K562 (cell line): ENCODE measurements at regions not wholly inside any gene's neighbourhood (a gene's known extent, or its start where the extent isn't known, plus 50 kb on each side); places are given as distances from the start of the nearest gene placed in this dataset.

ENCODE experiments used
- ATAC-seq: fragments of 200-7000 bp; cut with Tn5 transposase; 3 replicates; pipeline ENCODE4 v1.9.1; 2020; ENCODE audit warnings: moderate library complexity
- BruUV-seq: library from RNA; stranded (reverse); fragments of 400-500 nt; replicated peaks from 2 replicates; lab custom pipeline; 2021; lab: Mats Ljungman, UMichigan
- CTCF ChIA-PET: fragments of 300-600 bp; formaldehyde crosslinking; extraction: SDS; loops from one replicate; lab custom pipeline; 2021; ENCODE audit warnings: low intra/inter-chr PET ratio; lab: Yijun Ruan, JAX
- POLR2A ChIA-PET: fragments of 300-600, 350-650 bp; sonication (Branson Sonifier 250); formaldehyde crosslinking; extraction: SDS; loops from one replicate; lab custom pipeline; 2021; ENCODE audit warnings: antibody characterized with exemption, inconsistent platforms; lab: Yijun Ruan, JAX
- DNase-seq, 4 experiments: peaks; one replicate each; pipeline versions ENCODE4 v3.0.0 to v3.0.0-alpha.2; 2011 to 2018; ENCODE audit warnings: low spot score in 3 of 4, mixed read lengths in 3 of 4; ENCODE audit errors: extremely low read depth in 1 of 4
- FAIRE-seq: peaks from 2 replicates; lab custom pipeline; 2011; peaks lifted over from hg19 to GRCh38; lab: Jason Lieb, UNC
- H2AFZ ChIP-seq: 2 replicates; pipeline ENCODE4 v1.6.0; 2011; ENCODE audit warnings: low read depth, low read length, control low read depth, inconsistent platforms
- H3K27ac ChIP-seq: fragments of 200-600 bp; 3 replicates; pipeline ENCODE4 v1.8.0; 2011; ENCODE audit warnings: low read depth, mild to moderate bottlenecking, control low read depth, inconsistent platforms, low read length, moderate library complexity, mixed read lengths; ENCODE audit errors: extremely low read depth
- H3K27me3 ChIP-seq, 2 experiments: fragments of 300-600 bp in 1 of 2; 2 replicates in 1 of 2; 3 replicates in 1 of 2; pipeline versions ENCODE4 v1.6.0 to v1.8.0; 2011; ENCODE audit warnings: inconsistent platforms in 2 of 2, low read length in 2 of 2, mild to moderate bottlenecking in 1 of 2, mixed read lengths in 1 of 2, moderate library complexity in 1 of 2; ENCODE audit not compliant: control insufficient read depth in 2 of 2, insufficient read depth in 2 of 2
- H3K36me3 ChIP-seq: fragments of 300-600 bp; 3 replicates; pipeline ENCODE4 v1.8.0; 2011; ENCODE audit warnings: mild to moderate bottlenecking, low read length, inconsistent platforms; ENCODE audit not compliant: control insufficient read depth, insufficient read depth
- H3K4me1 ChIP-seq, 2 experiments: fragments of 200-600 bp in 1 of 2; replicated peaks in 1 of 2; 2 replicates in 1 of 2; 3 replicates in 1 of 2; pipeline versions ENCODE4 v1.5.1 to v1.8.0; 2011; ENCODE audit warnings: inconsistent platforms in 2 of 2, low read length in 2 of 2, mild to moderate bottlenecking in 1 of 2, mixed read lengths in 1 of 2, moderate library complexity in 1 of 2; ENCODE audit not compliant: control insufficient read depth in 2 of 2, insufficient read depth in 2 of 2
- H3K4me2 ChIP-seq: 2 replicates; pipeline ENCODE4 v1.6.1; 2011; ENCODE audit warnings: low read length, control low read depth, inconsistent platforms, mixed read lengths; ENCODE audit not compliant: insufficient read depth
- H3K4me3 ChIP-seq: fragments of 200-600 bp; sonication (generic), shearing (Covaris generic); 2 replicates; pipeline ENCODE4 v1.5.1; 2016; ENCODE audit warnings: control low read depth, inconsistent platforms
- H3K79me2 ChIP-seq: fragments of 200-600 bp; 3 replicates; pipeline ENCODE4 v1.8.0; 2011; ENCODE audit warnings: low read length, inconsistent platforms; ENCODE audit not compliant: control insufficient read depth, insufficient read depth
- H3K9ac ChIP-seq, 2 experiments: 2 replicates each; pipeline versions ENCODE4 v1.6.0 to v1.6.1; 2011; ENCODE audit warnings: low read depth in 2 of 2, low read length in 2 of 2, control low read depth in 1 of 2, inconsistent platforms in 1 of 2, mild to moderate bottlenecking in 1 of 2, mixed read lengths in 1 of 2; ENCODE audit not compliant: insufficient read depth in 1 of 2
- H3K9me1 ChIP-seq: one replicate; pipeline ENCODE4 v1.6.0; 2011; ENCODE audit warnings: inconsistent platforms, mild to moderate bottlenecking, low read length, moderate library complexity; ENCODE audit not compliant: control insufficient read depth, insufficient read depth
- H3K9me3 ChIP-seq: replicated peaks from 2 replicates; pipeline ENCODE4 v1.5.1; 2011; ENCODE audit warnings: low read depth, low read length, inconsistent platforms; ENCODE audit not compliant: control insufficient read depth, insufficient read depth
- H4K20me1 ChIP-seq: replicated peaks from 2 replicates; pipeline ENCODE4 v1.6.1; 2011; ENCODE audit warnings: low read length, inconsistent platforms, mixed read lengths; ENCODE audit not compliant: control insufficient read depth, insufficient read depth
- E2F3 ChIP-seq: fragments of 250-450 bp; sonication (Bioruptor Pico); IDR thresholded peaks from 2 replicates; pipeline ENCODE4 v1.4.0; 2020; ENCODE audit warnings: mild to moderate bottlenecking
- GATAD2A ChIP-seq: fragments of 450-650 bp; IDR thresholded peaks from 2 replicates; pipeline ENCODE4 v1.6.1; 2017
- GMEB1 ChIP-seq: fragments of 250-450 bp; sonication (Bioruptor Pico); IDR thresholded peaks from 2 replicates; pipeline ENCODE4 v1.4.0; 2020; ENCODE audit warnings: mild to moderate bottlenecking
- KAT8 ChIP-seq: fragments of 450-650 bp; IDR thresholded peaks from 2 replicates; pipeline ENCODE4 v1.6.1; 2016; ENCODE audit warnings: low read depth, mild to moderate bottlenecking
- RBM34 ChIP-seq: fragments of 200-400 bp; formaldehyde crosslinking; IDR thresholded peaks from 2 replicates; pipeline ENCODE4 v1.6.1; 2018; ENCODE audit warnings: low read length, borderline replicate concordance; ENCODE audit not compliant: insufficient read depth
- SIRT6 ChIP-seq: IDR thresholded peaks from one replicate; pipeline ENCODE4 v1.6.1; 2012; ENCODE audit warnings: low read depth, mild to moderate bottlenecking, control low read depth, inconsistent platforms, low read length, moderate library complexity
- WHSC1 ChIP-seq: IDR thresholded peaks from one replicate; pipeline ENCODE4 v1.6.1; 2012; ENCODE audit warnings: low read length, control low read depth, inconsistent platforms
- XRCC3 ChIP-seq: fragments of 450-650 bp; IDR thresholded peaks from 2 replicates; pipeline ENCODE4 v1.6.1; 2017; ENCODE audit warnings: mild to moderate bottlenecking, moderate library complexity
- ZKSCAN8 ChIP-seq: fragments of 200-800 bp; sonication (Bioruptor generic); IDR thresholded peaks from 2 replicates; pipeline ENCODE4 v1.6.1; 2016; ENCODE audit warnings: missing genetic modification characterization, missing compliant biosample characterization
- WGBS: fragments of 100-300 bp; shearing (Covaris generic); methylation state at CpG from one replicate; pipeline ENCODE4 v1.1.6; 2016; ENCODE audit warnings: low coverage, mixed read lengths; ENCODE audit not compliant: insufficient coverage; ENCODE audit errors: missing lambda C conversion rate; 5-methylcytosine and 5-hydroxymethylcytosine counted together
- in situ Hi-C: fragments of 300-500 bp; cut with MboI; formaldehyde crosslinking; loops from 4 replicates; pipeline ENCODE4 v1.15.0; 2018; ENCODE audit warnings: inconsistent platforms, mixed read lengths
- intact Hi-C: fragments of 100-400 bp; cut with micrococcal nuclease; formaldehyde crosslinking; loops from 2 replicates; pipeline ENCODE4 v1.14.2; 2022
- TF ChIP-seq, protein P1 (sequence below): fragments of 250-450 bp; sonication (Bioruptor Pico); IDR thresholded peaks from 2 replicates; pipeline ENCODE4 v1.4.0; 2020; ENCODE audit warnings: mild to moderate bottlenecking, moderate library complexity
- TF ChIP-seq, protein P2 (sequence below): fragments of 250-450 bp; sonication (Bioruptor Pico); IDR thresholded peaks from 2 replicates; pipeline ENCODE4 v1.5.1; 2021; ENCODE audit warnings: mild to moderate bottlenecking

- no peak overlapping the region for H3K27ac ChIP-seq
- TF ChIP-seq, protein P1, sequence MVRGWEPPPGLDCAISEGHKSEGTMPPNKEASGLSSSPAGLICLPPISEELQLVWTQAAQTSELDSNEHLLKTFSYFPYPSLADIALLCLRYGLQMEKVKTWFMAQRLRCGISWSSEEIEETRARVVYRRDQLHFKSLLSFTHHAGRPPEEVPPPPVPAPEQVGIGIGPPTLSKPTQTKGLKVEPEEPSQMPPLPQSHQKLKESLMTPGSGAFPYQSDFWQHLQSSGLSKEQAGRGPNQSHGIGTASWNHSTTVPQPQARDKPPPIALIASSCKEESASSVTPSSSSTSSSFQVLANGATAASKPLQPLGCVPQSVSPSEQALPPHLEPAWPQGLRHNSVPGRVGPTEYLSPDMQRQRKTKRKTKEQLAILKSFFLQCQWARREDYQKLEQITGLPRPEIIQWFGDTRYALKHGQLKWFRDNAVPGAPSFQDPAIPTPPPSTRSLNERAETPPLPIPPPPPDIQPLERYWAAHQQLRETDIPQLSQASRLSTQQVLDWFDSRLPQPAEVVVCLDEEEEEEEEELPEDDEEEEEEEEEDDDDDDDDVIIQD (CRISPR knock-in tag): no peak
- TF ChIP-seq RBM34: no peak
- TF ChIP-seq KAT8: no peak
- TF ChIP-seq ZKSCAN8 (CRISPR knock-in tag): no peak
- no peak for TF ChIP-seq SIRT6
- TF ChIP-seq E2F3 (CRISPR knock-in tag): no peak
- TF ChIP-seq WHSC1: no peak
- TF ChIP-seq XRCC3: no peak
- TF ChIP-seq, protein P2, sequence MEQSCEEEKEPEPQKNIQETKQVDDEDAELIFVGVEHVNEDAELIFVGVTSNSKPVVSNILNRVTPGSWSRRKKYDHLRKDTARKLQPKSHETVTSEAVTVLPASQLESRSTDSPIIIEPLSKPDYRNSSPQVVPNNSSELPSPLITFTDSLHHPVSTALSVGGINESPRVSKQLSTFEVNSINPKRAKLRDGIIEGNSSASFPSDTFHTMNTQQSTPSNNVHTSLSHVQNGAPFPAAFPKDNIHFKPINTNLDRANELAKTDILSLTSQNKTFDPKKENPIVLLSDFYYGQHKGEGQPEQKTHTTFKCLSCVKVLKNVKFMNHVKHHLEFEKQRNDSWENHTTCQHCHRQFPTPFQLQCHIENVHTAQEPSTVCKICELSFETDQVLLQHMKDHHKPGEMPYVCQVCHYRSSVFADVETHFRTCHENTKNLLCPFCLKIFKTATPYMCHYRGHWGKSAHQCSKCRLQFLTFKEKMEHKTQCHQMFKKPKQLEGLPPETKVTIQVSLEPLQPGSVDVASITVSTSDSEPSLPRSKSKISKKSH (CRISPR knock-in tag): no peak
- TF ChIP-seq GMEB1 (CRISPR knock-in tag): no peak
- TF ChIP-seq GATAD2A: no peak
- CTCF ChIA-PET: no interaction called here
- intact Hi-C loops: no loop called here
- H3K4me3 ChIP-seq: no peak overlapping the region
- H3K27me3 ChIP-seq: no peaks in the 10 kb centered on the region
- no peaks in the 10 kb centered on the region for H3K4me1 ChIP-seq
- no peaks in the 10 kb centered on the region for H3K36me3 ChIP-seq
- no peaks in the 10 kb centered on the region for H4K20me1 ChIP-seq
- no peak overlapping the region for H2AFZ ChIP-seq
- no peaks in the 10 kb centered on the region for H3K79me2 ChIP-seq
- ATAC-seq: no peak
- H3K9me3 ChIP-seq: no peaks in the 10 kb centered on the region
- FAIRE-seq: no peak
- no TSS peak for BruUV-seq
- no peak for DNase-seq
- no peak overlapping the region for H3K4me2 ChIP-seq
- in situ Hi-C loops: no loop called here
- POLR2A ChIA-PET: no interaction called here
- no peaks in the 10 kb centered on the region for H3K9me1 ChIP-seq
- H3K9ac ChIP-seq: no peak overlapping the region
- WGBS: 0% methylated on average over 1 of the region's 1 CpG
Measured at GRCh38 chr20:39808613-39809012, 846.5 kb downstream of the DHX35 start.
